Activated B cell treated with CpG ODN at 0.5 μM for 24 hours (primary cell): ENCODE measurements at regions not wholly inside any gene's neighbourhood (a gene's known extent, or its start where the extent isn't known, plus 50 kb on each side); places are given as distances from the start of the nearest gene placed in this dataset.

Source experiments
- ATAC-seq: fragments of 200-7000 bp; cut with Tn5 transposase; one replicate; pipeline ENCODE4 v1.10.0; 2021; ENCODE audit warnings: low read depth, mild to moderate bottlenecking, moderate library complexity
- CTCF ChIA-PET: fragments of 350-600 bp; sonication (Branson Sonifier 250); formaldehyde crosslinking; loops from one replicate; lab custom pipeline; 2021; ENCODE audit warnings: antibody characterized with exemption; lab: Charles Lee
- POLR2A ChIA-PET: fragments of 350-600 bp; sonication (Branson Sonifier 250); formaldehyde crosslinking; loops from one replicate; lab custom pipeline; 2021; ENCODE audit warnings: antibody characterized with exemption; lab: Charles Lee
- DNase-seq: peaks from one replicate; pipeline ENCODE4 v3.0.0; 2022
- H3K27ac Mint-ChIP-seq: one replicate; pipeline ENCODE4 v1.8.0; 2020; ENCODE audit warnings: mixed read lengths
- H3K27me3 Mint-ChIP-seq: one replicate; pipeline ENCODE4 v1.8.0; 2021; ENCODE audit warnings: mixed read lengths
- H3K36me3 Mint-ChIP-seq: one replicate; pipeline ENCODE4 v1.8.0; 2021; ENCODE audit warnings: low read depth, mixed read lengths
- H3K4me1 Mint-ChIP-seq: one replicate; pipeline ENCODE4 v1.8.0; 2021; ENCODE audit warnings: mixed read lengths
- H3K4me3 Mint-ChIP-seq: one replicate; pipeline ENCODE4 v1.8.0; 2020; ENCODE audit warnings: mild to moderate bottlenecking, mixed read lengths
- H3K9me3 Mint-ChIP-seq: one replicate; pipeline ENCODE4 v1.8.0; 2020; ENCODE audit warnings: mixed read lengths
- CTCF ChIP-seq: fragments of 200-600 bp; IDR thresholded peaks from one replicate; pipeline ENCODE4 v1.8.0; 2022; ENCODE audit warnings: antibody characterized with exemption, mild to moderate bottlenecking
- intact Hi-C: fragments of 100-400 bp; cut with micrococcal nuclease; formaldehyde crosslinking; loops from one replicate; pipeline ENCODE4 v1.15.1; 2024

GRCh38 chr11:131094827-131095226 is 178.5 kb upstream of the SNX19 start:
- Mint-ChIP-seq H3K36me3 (no peaks in the 10 kb centered on the region), H3K27ac (no peak overlapping the region), H3K4me1 (no peaks in the 10 kb centered on the region), H3K4me3 (no peak overlapping the region), H3K9me3 (no peaks in the 10 kb centered on the region), H3K27me3 (no peaks in the 10 kb centered on the region)
- no peak for TF ChIP-seq CTCF
- intact Hi-C loops, result no loop called here
- ChIA-PET POLR2A (no interaction called here), CTCF (no interaction called here)
- no peak for DNase-seq
- no peak for ATAC-seq

GRCh38 chr11:131095511-131096185 is 179.4 kb upstream of the SNX19 start:
- intact Hi-C loops, result no loop called here
- Mint-ChIP-seq H3K27ac (no peak overlapping the region), H3K27me3 (no peaks in the 10 kb centered on the region), H3K4me3 (no peak overlapping the region), H3K4me1 (no peaks in the 10 kb centered on the region), H3K9me3 (no peaks in the 10 kb centered on the region), H3K36me3 (no peaks in the 10 kb centered on the region)
- DNase-seq, result no peak
- TF ChIP-seq CTCF, result no peak
- ATAC-seq, result no peak
- CTCF ChIA-PET, result no interaction called here
- POLR2A ChIA-PET, result no interaction called here

- H3K36me3 Mint-ChIP-seq, result no peaks in the 10 kb centered on the region
- ATAC-seq (no peak), DNase-seq (no peak)
- POLR2A ChIA-PET, result no interaction called here
- H3K27me3 Mint-ChIP-seq, result no peaks in the 10 kb centered on the region
- intact Hi-C loops, result no loop called here
- no peaks in the 10 kb centered on the region for H3K4me1 Mint-ChIP-seq
- no peaks in the 10 kb centered on the region for H3K9me3 Mint-ChIP-seq
- no peak for TF ChIP-seq CTCF
- H3K4me3 Mint-ChIP-seq, result no peak overlapping the region
- CTCF ChIA-PET, result no interaction called here
- no peak overlapping the region for H3K27ac Mint-ChIP-seq
Observed at GRCh38 chr11:131099013-131099412, 182.7 kb upstream of the SNX19 start.

- Mint-ChIP-seq H3K36me3 (no peaks in the 10 kb centered on the region), H3K27ac (no peak overlapping the region), H3K9me3 (no peaks in the 10 kb centered on the region), H3K4me3 (no peak overlapping the region), H3K4me1 (no peaks in the 10 kb centered on the region), H3K27me3 (no peaks in the 10 kb centered on the region)
- ATAC-seq (no peak), DNase-seq (no peak)
- ChIA-PET POLR2A (no interaction called here), CTCF (no interaction called here)
- TF ChIP-seq CTCF, result no peak
- intact Hi-C loops, result no loop called here
Observed at GRCh38 chr11:131099746-131100145, 183.5 kb upstream of the SNX19 start.

GRCh38 chr11:131108760-131109159 is 192.5 kb upstream of the SNX19 start:
- H3K27ac Mint-ChIP-seq, result no peak overlapping the region
- CTCF ChIA-PET, result no interaction called here
- POLR2A ChIA-PET, result no interaction called here
- DNase-seq (no peak), ATAC-seq (no peak)
- H3K9me3 Mint-ChIP-seq, result no peaks in the 10 kb centered on the region
- H3K4me1 Mint-ChIP-seq, result no peaks in the 10 kb centered on the region
- no peak overlapping the region for H3K4me3 Mint-ChIP-seq
- intact Hi-C loops, result no loop called here
- no peaks in the 10 kb centered on the region for H3K27me3 Mint-ChIP-seq
- no peak for TF ChIP-seq CTCF
- no peaks in the 10 kb centered on the region for H3K36me3 Mint-ChIP-seq
